ENCODE measurements at regions not wholly inside any gene's neighbourhood (a gene's known extent, or its start where the extent isn't known, plus 50 kb on each side); places are given as distances from the start of the nearest gene placed in this dataset.
"Not testable (repeated sequence)": the region's sequence is repeated elsewhere in the genome, so short reads cannot be mapped to it uniquely, and the experiment has no call there.

- H3K4me2 ChIP-seq: peak overlapping the region; percentile 81
- DNase-seq (ENCODE audit: low spot score): peak; percentile 21
- not testable (repeated sequence) for H3K4me1 ChIP-seq (ENCODE audit: insufficient read depth); H3K9me3 ChIP-seq (ENCODE audit: low read depth); H4K20me1 ChIP-seq (ENCODE audit: insufficient read depth, poor library complexity, severe bottlenecking); H3K27me3 ChIP-seq; H3K79me2 ChIP-seq; H3K9me2 ChIP-seq (replicated peaks; ENCODE audit: insufficient read depth); H3K4me3 ChIP-seq; H3K36me3 ChIP-seq (replicated peaks; ENCODE audit: insufficient read depth, low read depth)
- peak overlapping the region; percentile 61 for H3K27ac ChIP-seq
- WGBS (ENCODE audit: low lambda C conversion rate, missing lambda C conversion rate): 2% methylated on average over 14 of the region's 14 CpGs
- H2AFZ ChIP-seq: peak overlapping the region; percentile 45
Observed at GRCh38 chr12:9284197-9284596, 76.0 kb upstream of the PZP start.

- under 1% methylated on average over 42 of the region's 42 CpGs for WGBS (ENCODE audit: low lambda C conversion rate, missing lambda C conversion rate)
- peak; percentile 89 for DNase-seq (ENCODE audit: low spot score)
- not testable (repeated sequence) for H3K27me3 ChIP-seq; H3K9me2 ChIP-seq (replicated peaks; ENCODE audit: insufficient read depth); H3K9me3 ChIP-seq (ENCODE audit: low read depth); H3K36me3 ChIP-seq (replicated peaks; ENCODE audit: insufficient read depth, low read depth); H4K20me1 ChIP-seq (ENCODE audit: insufficient read depth, poor library complexity, severe bottlenecking); H3K79me2 ChIP-seq; H3K4me1 ChIP-seq (ENCODE audit: insufficient read depth)
- Histone ChIP-seq H3K4me2 (peak overlapping the region; percentile 81), H3K27ac (peak overlapping the region; percentile 61), H2AFZ (peak overlapping the region; percentile 17), H3K4me3 (peak overlapping the region; percentile 56)
Observed at GRCh38 chr12:9283346-9284095, 75.3 kb upstream of the PZP start.

GRCh38 chr12:9276990-9277389 lies 68.8 kb upstream of the PZP start:
- WGBS (ENCODE audit: low lambda C conversion rate, missing lambda C conversion rate): 73% methylated on average over 4 of the region's 4 CpGs
- no peaks in the 10 kb centered on the region for H3K36me3 ChIP-seq (replicated peaks; ENCODE audit: insufficient read depth, low read depth)
- no peak overlapping the region for H2AFZ ChIP-seq

GRCh38 chr12:9273276-9273675 lies 65.1 kb upstream of the PZP start:
- Histone ChIP-seq H2AFZ (no peak overlapping the region), H3K4me2 (no peak overlapping the region), H3K4me3 (no peak overlapping the region), H3K27me3 (no peaks in the 10 kb centered on the region), H4K20me1 (ENCODE audit: insufficient read depth, poor library complexity, severe bottlenecking) (no peaks in the 10 kb centered on the region), H3K4me1 (ENCODE audit: insufficient read depth) (no peaks in the 10 kb centered on the region), H3K9me2 (replicated peaks; ENCODE audit: insufficient read depth) (no peaks in the 10 kb centered on the region), H3K36me3 (replicated peaks; ENCODE audit: insufficient read depth, low read depth) (no peaks in the 10 kb centered on the region), H3K9me3 (ENCODE audit: low read depth) (no peaks in the 10 kb centered on the region), H3K79me2 (no peaks in the 10 kb centered on the region), H3K27ac (no peak overlapping the region)
- no peak for DNase-seq (ENCODE audit: low spot score)
- no peak for TF ChIP-seq EZH2 (IDR thresholded peaks at IDR 0.05; ENCODE audit: borderline replicate concordance)
- TF ChIP-seq EZH2phosphoT487 (IDR thresholded peaks at IDR 0.05; ENCODE audit: low read depth, severe bottlenecking, unreplicated experiment): no peak
- no peak for TF ChIP-seq CTCF (IDR thresholded peaks at IDR 0.05; ENCODE audit: poor library complexity)
- 41% methylated on average over 3 of the region's 3 CpGs for WGBS (ENCODE audit: low lambda C conversion rate, missing lambda C conversion rate)

More at GRCh38 chr12:9276990-9277389, 68.8 kb upstream of the PZP start:
- Histone ChIP-seq H3K79me2 (no peaks in the 10 kb centered on the region), H3K27ac (no peak overlapping the region), H3K4me1 (ENCODE audit: insufficient read depth) (no peaks in the 10 kb centered on the region), H3K4me3 (no peak overlapping the region), H3K9me2 (replicated peaks; ENCODE audit: insufficient read depth) (no peaks in the 10 kb centered on the region), H4K20me1 (ENCODE audit: insufficient read depth, poor library complexity, severe bottlenecking) (no peaks in the 10 kb centered on the region), H3K9me3 (ENCODE audit: low read depth) (no peaks in the 10 kb centered on the region), H3K27me3 (no peaks in the 10 kb centered on the region), H3K4me2 (no peak overlapping the region)
- TF ChIP-seq EZH2 (IDR thresholded peaks at IDR 0.05; ENCODE audit: borderline replicate concordance) (no peak), EZH2phosphoT487 (IDR thresholded peaks at IDR 0.05; ENCODE audit: low read depth, severe bottlenecking, unreplicated experiment) (no peak), CTCF (IDR thresholded peaks at IDR 0.05; ENCODE audit: poor library complexity) (no peak)
- no peak for DNase-seq (ENCODE audit: low spot score)
